SK-N-SH treated with all-trans-retinoic acid at 6 μM for 48 hours (cell line): ENCODE measurements at regions not wholly inside any gene's neighbourhood (a gene's known extent, or its start where the extent isn't known, plus 50 kb on each side); places are given as distances from the start of the nearest gene placed in this dataset.

Experiments
- ATAC-seq: fragments of 200-7000 bp; cut with Tn5 transposase; 3 replicates; pipeline ENCODE4 v1.9.1; 2020; ENCODE audit warnings: mild to moderate bottlenecking, moderate library complexity
- BACH2 ChIP-seq: fragments of 250-450 bp; sonication (Bioruptor Pico); IDR thresholded peaks from 2 replicates; pipeline ENCODE4 v1.9.0; 2021; ENCODE audit warnings: mild to moderate bottlenecking, borderline replicate concordance
- CREB5 ChIP-seq: fragments of 250-450 bp; sonication (Bioruptor Pico); IDR thresholded peaks from 2 replicates; pipeline ENCODE4 v1.5.1; 2020; ENCODE audit warnings: low read depth, mild to moderate bottlenecking, moderate library complexity
- CSDC2 ChIP-seq: fragments of 250-450 bp; sonication (Bioruptor Pico); IDR thresholded peaks from 2 replicates; pipeline ENCODE4 v1.5.0; 2020; ENCODE audit warnings: mild to moderate bottlenecking, moderate library complexity
- CSRNP3 ChIP-seq: fragments of 250-450 bp; sonication (Bioruptor Pico); IDR thresholded peaks from 2 replicates; pipeline ENCODE4 v1.5.1; 2021; ENCODE audit warnings: mild to moderate bottlenecking, moderate library complexity
- GLIS3 ChIP-seq: fragments of 250-450 bp; sonication (Bioruptor Pico); IDR thresholded peaks from 2 replicates; pipeline ENCODE4 v1.5.0; 2020; ENCODE audit warnings: mild to moderate bottlenecking, moderate library complexity
- ISL1 ChIP-seq: fragments of 250-450 bp; sonication (Bioruptor Pico); IDR thresholded peaks from 2 replicates; pipeline ENCODE4 v2.1.2; 2022; ENCODE audit warnings: mild to moderate bottlenecking, moderate library complexity
- PATZ1 ChIP-seq: fragments of 250-450 bp; sonication (Bioruptor Pico); IDR thresholded peaks from 2 replicates; pipeline ENCODE4 v1.8.0; 2020; ENCODE audit warnings: mild to moderate bottlenecking, moderate library complexity, borderline replicate concordance
- POU6F1 ChIP-seq: fragments of 250-450 bp; sonication (Bioruptor Pico); IDR thresholded peaks from 2 replicates; pipeline ENCODE4 v1.8.0; 2021; ENCODE audit warnings: low read depth, mild to moderate bottlenecking, moderate library complexity, borderline replicate concordance
- PPARA ChIP-seq: fragments of 250-450 bp; sonication (Bioruptor Pico); IDR thresholded peaks from 2 replicates; pipeline ENCODE4 v1.5.0; 2020; ENCODE audit warnings: mild to moderate bottlenecking, borderline replicate concordance
- RARB ChIP-seq: fragments of 250-450 bp; sonication (Bioruptor Pico); IDR thresholded peaks from 2 replicates; pipeline ENCODE4 v1.8.0; 2021; ENCODE audit warnings: mild to moderate bottlenecking, moderate library complexity
- SNAI2 ChIP-seq: fragments of 250-450 bp; sonication (Bioruptor Pico); IDR thresholded peaks from 2 replicates; pipeline ENCODE4 v1.5.0; 2020; ENCODE audit warnings: mild to moderate bottlenecking, moderate library complexity
- TCF4 ChIP-seq: fragments of 250-450 bp; sonication (Bioruptor Pico); IDR thresholded peaks from 2 replicates; pipeline ENCODE4 v1.8.0; 2021; ENCODE audit warnings: mild to moderate bottlenecking, moderate library complexity, borderline replicate concordance
- TOX ChIP-seq: fragments of 250-450 bp; sonication (Bioruptor Pico); IDR thresholded peaks from 2 replicates; pipeline ENCODE4 v1.8.0; 2021; ENCODE audit warnings: mild to moderate bottlenecking, moderate library complexity, borderline replicate concordance
- TSHZ2 ChIP-seq: fragments of 250-450 bp; sonication (Bioruptor Pico); IDR thresholded peaks from 2 replicates; pipeline ENCODE4 v1.5.0; 2020; ENCODE audit warnings: mild to moderate bottlenecking, moderate library complexity
- ZC3H10 ChIP-seq: fragments of 250-450 bp; sonication (Bioruptor Pico); IDR thresholded peaks from 2 replicates; pipeline ENCODE4 v1.5.1; 2021; ENCODE audit warnings: mild to moderate bottlenecking, moderate library complexity
- ZFP3 ChIP-seq: fragments of 250-450 bp; sonication (Bioruptor Pico); IDR thresholded peaks from 2 replicates; pipeline ENCODE4 v1.5.0; 2020; ENCODE audit warnings: mild to moderate bottlenecking, moderate library complexity
- ZNF565 ChIP-seq: fragments of 450-650 bp; formaldehyde crosslinking; conservative IDR thresholded peaks from 2 replicates; pipeline ENCODE4 v1.5.0; 2020; ENCODE audit warnings: low read depth, mild to moderate bottlenecking, moderate library complexity
- ZNF70 ChIP-seq: fragments of 450-650 bp; formaldehyde crosslinking; IDR thresholded peaks from 2 replicates; pipeline ENCODE4 v1.5.0; 2020; ENCODE audit warnings: mild to moderate bottlenecking, moderate library complexity
- ZNF8 ChIP-seq: fragments of 450-650 bp; formaldehyde crosslinking; IDR thresholded peaks from 2 replicates; pipeline ENCODE4 v1.5.0; 2020; ENCODE audit warnings: mild to moderate bottlenecking, moderate library complexity

GRCh38 chr9:82397534-82397933, 409.0 kb downstream of the SPATA31D1 start (continued):
- TF ChIP-seq CREB5 (CRISPR knock-in tag) (no peak), ZC3H10 (no peak), GLIS3 (CRISPR knock-in tag) (no peak), POU6F1 (CRISPR knock-in tag) (no peak), CSDC2 (CRISPR knock-in tag) (no peak)

- ATAC-seq: peak; percentile 70
- peak; percentile 80 for TF ChIP-seq CREB5 (CRISPR knock-in tag)
- no peak for TF ChIP-seq GLIS3 (CRISPR knock-in tag)
- no peak for TF ChIP-seq ZC3H10
- no peak for TF ChIP-seq BACH2 (CRISPR knock-in tag)
- no peak for TF ChIP-seq TOX (CRISPR knock-in tag)
- no peak for TF ChIP-seq ZNF565 (CRISPR knock-in tag)
- no peak for TF ChIP-seq CSRNP3 (CRISPR knock-in tag)
- TF ChIP-seq TSHZ2 (CRISPR knock-in tag): no peak
- TF ChIP-seq SNAI2 (CRISPR knock-in tag): 0 out of 2 replicates have a peak, but pooled peaks have one; percentile 35
- TF ChIP-seq PATZ1 (CRISPR knock-in tag): no peak
- TF ChIP-seq TCF4 (CRISPR knock-in tag): no peak
- TF ChIP-seq ZFP3 (CRISPR knock-in tag): no peak
- TF ChIP-seq, all 23 proteins: peak for 2
These were observed 415.8 kb downstream of the SPATA31D1 start for GRCh38 chr9:82404196-82404870.

GRCh38 chr9:82404881-82405280, 416.3 kb downstream of the SPATA31D1 start:
- ATAC-seq: peak; percentile 92
- no peak for TF ChIP-seq ZNF70
- TF ChIP-seq CSRNP3 (CRISPR knock-in tag): 0 out of 2 replicates have a peak, but pooled peaks have one; percentile 33
- no peak for TF ChIP-seq CREB5 (CRISPR knock-in tag)
- peak; percentile 97 for TF ChIP-seq ISL1 (CRISPR knock-in tag)
- TF ChIP-seq ZFP3 (CRISPR knock-in tag): no peak
- 0 out of 2 replicates have a peak, but pooled peaks have one; percentile 21 for TF ChIP-seq SNAI2 (CRISPR knock-in tag)
- TF ChIP-seq ZNF8 (CRISPR knock-in tag): no peak
- TF ChIP-seq RARB (CRISPR knock-in tag): no peak
- peak; percentile 31; the same call in 1 of the 2 replicates for TF ChIP-seq GLIS3 (CRISPR knock-in tag)
- 0 out of 2 replicates have a peak, but pooled peaks have one; percentile 64 for TF ChIP-seq TSHZ2 (CRISPR knock-in tag)
- no peak for TF ChIP-seq PPARA (CRISPR knock-in tag)
- TF ChIP-seq ZC3H10: no peak
